OCI-LY3 (cell line): ENCODE measurements at regions not wholly inside any gene's neighbourhood (a gene's known extent, or its start where the extent isn't known, plus 50 kb on each side); places are given as distances from the start of the nearest gene placed in this dataset.

Experiments
- H2AFZ ChIP-seq: fragments of 200-600, 300-600 bp; shearing (Covaris generic); 2 replicates; pipeline ENCODE4 v1.6.0; 2014; ENCODE audit warnings: antibody characterized with exemption, low read depth, low read length
- H3K27ac ChIP-seq: fragments of 200-600, 300-600 bp; sonication (generic); 2 replicates; pipeline ENCODE4 v1.5.1; 2014; ENCODE audit warnings: mild to moderate bottlenecking, low read length, moderate library complexity, mixed read lengths
- H3K27me3 ChIP-seq: fragments of 200-600, 300-600 bp; sonication (generic); 2 replicates; pipeline ENCODE4 v1.6.1; 2014; ENCODE audit warnings: low read depth, low read length, mixed read lengths
- H3K36me3 ChIP-seq: fragments of 200-600, 300-600 bp; sonication (generic); replicated peaks from 2 replicates; pipeline ENCODE3; 2014; ENCODE audit warnings: low read depth, low read length, mixed read lengths
- H3K4me1 ChIP-seq: fragments of 300-600, 200-600 bp; sonication (generic); 2 replicates; pipeline ENCODE4 v1.6.1; 2014; ENCODE audit warnings: low read length, mixed read lengths
- H3K4me2 ChIP-seq: fragments of 200-600, 300-600 bp; sonication (generic); 2 replicates; pipeline ENCODE4 v1.6.1; 2014; ENCODE audit warnings: low read length, mixed read lengths
- H3K4me3 ChIP-seq: fragments of 300-600, 200-600 bp; sonication (generic); 2 replicates; pipeline ENCODE4 v1.5.1; 2014; ENCODE audit warnings: antibody characterized with exemption, mild to moderate bottlenecking, low read length, moderate library complexity
- H3K79me2 ChIP-seq: fragments of 300-600, 200-600 bp; shearing (Covaris generic); 2 replicates; pipeline ENCODE4 v1.6.1; 2014; ENCODE audit warnings: mild to moderate bottlenecking, low read length, mixed read lengths
- H3K9ac ChIP-seq: fragments of 300-600, 200-600 bp; shearing (Covaris generic); 2 replicates; pipeline ENCODE4 v1.6.0; 2014; ENCODE audit warnings: mild to moderate bottlenecking, low read length, moderate library complexity
- H3K9me3 ChIP-seq: fragments of 200-600, 300-600 bp; shearing (Covaris generic); 2 replicates; pipeline ENCODE4 v1.6.1; 2014; ENCODE audit warnings: low read length, mixed read lengths; ENCODE audit not compliant: insufficient read depth
- H4K20me1 ChIP-seq: fragments of 200-600, 300-600 bp; sonication (generic); 2 replicates; pipeline ENCODE4 v1.6.1; 2016; ENCODE audit warnings: low read length, mixed read lengths; ENCODE audit not compliant: insufficient read depth
- EZH2phosphoT487 ChIP-seq: fragments of 200-600 bp; shearing (Covaris generic); IDR thresholded peaks from 2 replicates; pipeline ENCODE4 v1.6.1; 2018; ENCODE audit warnings: antibody characterized with exemption, mixed run types, low read depth
- TF ChIP-seq, protein P1 (sequence below): fragments of 200-600, 300-600 bp; sonication (generic); IDR thresholded peaks from 2 replicates; pipeline ENCODE4 v1.5.1; 2014; ENCODE audit warnings: antibody characterized with exemption, low read length, low read depth

DNA sequence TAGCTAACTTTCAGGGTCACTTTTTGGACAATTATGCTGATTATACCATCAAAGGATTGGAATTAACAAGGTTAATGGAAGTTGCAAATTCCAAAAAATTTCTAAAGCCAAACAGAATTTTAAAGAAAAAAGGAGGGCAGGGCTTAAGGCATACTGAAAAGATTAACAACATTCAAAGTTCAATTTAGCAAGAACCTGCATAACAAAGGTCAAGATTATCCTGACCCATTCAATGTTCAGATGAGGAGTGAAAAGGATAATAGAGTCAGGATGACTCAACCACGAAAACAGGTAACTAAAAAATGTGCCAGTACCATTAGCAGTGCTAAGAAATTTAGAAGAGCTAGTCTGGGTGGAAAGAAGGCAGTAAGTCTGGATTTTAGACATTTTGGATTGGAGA lies 139.8 kb upstream of the HNMT start:
- Histone ChIP-seq H3K27ac (no peak overlapping the region), H4K20me1 (no peaks in the 10 kb centered on the region), H3K27me3 (peaks cover 15% of the 10 kb centered on the region), H3K36me3 (no peaks in the 10 kb centered on the region), H2AFZ (no peak overlapping the region), H3K9ac (no peak overlapping the region), H3K4me3 (no peak overlapping the region), H3K79me2 (no peaks in the 10 kb centered on the region), H3K4me2 (no peak overlapping the region), H3K4me1 (peaks cover 15% of the 10 kb centered on the region), H3K9me3 (no peaks in the 10 kb centered on the region)
- TF ChIP-seq, protein P1, sequence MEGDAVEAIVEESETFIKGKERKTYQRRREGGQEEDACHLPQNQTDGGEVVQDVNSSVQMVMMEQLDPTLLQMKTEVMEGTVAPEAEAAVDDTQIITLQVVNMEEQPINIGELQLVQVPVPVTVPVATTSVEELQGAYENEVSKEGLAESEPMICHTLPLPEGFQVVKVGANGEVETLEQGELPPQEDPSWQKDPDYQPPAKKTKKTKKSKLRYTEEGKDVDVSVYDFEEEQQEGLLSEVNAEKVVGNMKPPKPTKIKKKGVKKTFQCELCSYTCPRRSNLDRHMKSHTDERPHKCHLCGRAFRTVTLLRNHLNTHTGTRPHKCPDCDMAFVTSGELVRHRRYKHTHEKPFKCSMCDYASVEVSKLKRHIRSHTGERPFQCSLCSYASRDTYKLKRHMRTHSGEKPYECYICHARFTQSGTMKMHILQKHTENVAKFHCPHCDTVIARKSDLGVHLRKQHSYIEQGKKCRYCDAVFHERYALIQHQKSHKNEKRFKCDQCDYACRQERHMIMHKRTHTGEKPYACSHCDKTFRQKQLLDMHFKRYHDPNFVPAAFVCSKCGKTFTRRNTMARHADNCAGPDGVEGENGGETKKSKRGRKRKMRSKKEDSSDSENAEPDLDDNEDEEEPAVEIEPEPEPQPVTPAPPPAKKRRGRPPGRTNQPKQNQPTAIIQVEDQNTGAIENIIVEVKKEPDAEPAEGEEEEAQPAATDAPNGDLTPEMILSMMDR = no peak
- no peak for TF ChIP-seq EZH2phosphoT487

DNA sequence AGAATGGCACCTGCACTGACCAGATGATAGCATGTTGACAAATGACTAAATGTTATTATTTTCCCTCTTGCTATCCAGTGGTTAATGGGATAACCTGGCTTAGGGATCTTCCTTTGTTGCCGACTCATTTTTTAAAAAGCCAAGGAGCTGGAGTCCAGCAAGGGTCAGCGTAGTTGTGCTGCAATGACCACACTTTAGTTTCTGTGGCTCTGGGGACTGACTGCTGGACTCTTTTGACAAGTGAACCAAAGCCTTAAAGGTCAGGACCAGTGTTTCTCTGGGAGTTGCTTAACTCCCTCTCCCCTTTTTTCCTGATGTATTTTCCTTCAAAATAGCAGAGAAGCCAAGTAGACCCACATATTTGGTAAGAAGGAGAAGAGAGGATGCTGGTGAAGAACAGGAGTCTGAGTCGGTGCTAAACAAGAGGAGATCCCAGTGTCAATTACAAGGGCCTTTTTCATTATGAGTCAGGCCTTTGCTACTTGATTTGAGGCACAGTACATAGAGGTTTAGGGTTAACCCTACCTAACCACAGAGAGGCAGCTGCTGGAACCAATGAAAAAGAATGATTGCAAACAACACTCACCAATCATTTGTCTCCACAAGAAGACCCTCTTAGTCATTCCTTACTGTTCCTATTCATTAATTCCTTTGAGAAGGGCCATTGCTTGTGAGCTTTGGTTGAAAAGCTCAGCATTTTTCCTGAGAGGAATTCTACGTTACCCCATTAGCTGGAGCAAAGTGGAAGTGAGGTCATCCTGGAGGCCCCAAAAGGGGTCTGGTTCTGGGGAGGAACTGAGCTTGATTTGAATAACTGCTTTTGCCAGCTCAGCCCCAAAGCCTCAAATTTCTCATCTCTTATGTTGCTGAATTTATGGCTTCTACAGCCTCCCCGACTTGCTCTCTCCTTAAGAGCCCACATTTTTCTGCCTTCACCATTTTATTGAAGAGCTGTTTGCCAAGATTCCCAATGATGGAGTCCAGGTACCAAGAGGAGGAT lies 137.6 kb upstream of the HNMT start:
- H4K20me1 ChIP-seq = no peaks in the 10 kb centered on the region
- no peaks in the 10 kb centered on the region for H3K36me3 ChIP-seq
- H3K27ac ChIP-seq = no peak overlapping the region
- peaks cover 15% of the 10 kb centered on the region for H3K4me1 ChIP-seq
- no peaks in the 10 kb centered on the region for H3K9me3 ChIP-seq
- peaks cover 19% of the 10 kb centered on the region for H3K27me3 ChIP-seq
- H3K79me2 ChIP-seq = no peaks in the 10 kb centered on the region
- H3K9ac ChIP-seq = no peak overlapping the region
- no peak overlapping the region for H2AFZ ChIP-seq
- H3K4me3 ChIP-seq = no peak overlapping the region
- H3K4me2 ChIP-seq = peak overlapping the region; percentile 41
- TF ChIP-seq, protein P1 = no peak
- TF ChIP-seq EZH2phosphoT487 = no peak

DNA sequence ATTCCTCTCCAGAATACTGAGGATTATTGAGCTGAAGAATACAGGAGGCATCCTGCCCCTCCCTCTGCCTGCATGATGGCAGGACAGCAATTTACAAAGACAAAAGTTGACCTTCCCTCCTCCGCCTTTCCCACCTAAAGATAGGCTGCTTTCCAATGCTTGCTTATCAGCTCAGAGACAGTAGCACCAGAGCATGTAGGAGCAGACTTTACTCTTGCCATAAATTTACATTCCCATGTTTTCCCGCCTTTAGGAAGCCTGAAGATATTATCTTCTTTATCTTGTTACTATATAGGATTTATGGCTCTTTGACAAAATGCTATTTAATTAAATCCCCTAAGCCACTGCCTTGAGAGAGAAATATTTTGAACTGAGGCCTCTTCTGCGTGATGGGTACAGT lies 135.6 kb upstream of the HNMT start:
- Histone ChIP-seq H2AFZ (no peak overlapping the region), H3K4me2 (no peak overlapping the region), H4K20me1 (no peaks in the 10 kb centered on the region), H3K27me3 (peaks cover 19% of the 10 kb centered on the region), H3K27ac (no peak overlapping the region), H3K36me3 (no peaks in the 10 kb centered on the region), H3K9me3 (no peaks in the 10 kb centered on the region), H3K9ac (no peak overlapping the region), H3K79me2 (no peaks in the 10 kb centered on the region), H3K4me1 (peaks cover 15% of the 10 kb centered on the region), H3K4me3 (no peak overlapping the region)
- TF ChIP-seq, protein P1 = no peak
- TF ChIP-seq EZH2phosphoT487 = no peak

DNA sequence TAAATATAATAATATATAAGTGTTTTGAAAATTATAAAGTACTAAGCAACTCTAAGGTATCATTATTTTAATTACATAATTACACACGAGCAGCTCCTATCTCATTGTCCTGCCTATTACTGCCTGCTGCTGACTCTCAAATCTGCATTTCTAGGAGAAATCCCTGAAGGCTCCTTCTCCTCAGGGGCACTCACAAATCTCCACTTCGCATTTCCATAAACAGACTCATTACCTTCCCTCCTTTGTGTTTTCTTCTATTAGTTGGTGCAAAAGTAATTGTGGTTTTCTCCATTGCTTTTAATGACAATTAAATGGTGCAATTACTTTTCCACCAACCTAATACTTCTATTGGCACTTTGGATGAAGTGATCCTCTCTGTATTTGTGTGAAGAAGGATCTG lies 135.0 kb upstream of the HNMT start:
- H3K27ac ChIP-seq = no peak overlapping the region
- H3K9me3 ChIP-seq = no peaks in the 10 kb centered on the region
- peaks cover 22% of the 10 kb centered on the region for H3K27me3 ChIP-seq
- H3K9ac ChIP-seq = no peak overlapping the region
- no peaks in the 10 kb centered on the region for H3K36me3 ChIP-seq
- no peak overlapping the region for H3K4me2 ChIP-seq
- H4K20me1 ChIP-seq = no peaks in the 10 kb centered on the region
- peaks cover 15% of the 10 kb centered on the region for H3K4me1 ChIP-seq
- TF ChIP-seq, protein P1 = no peak
- no peak for TF ChIP-seq EZH2phosphoT487
- no peak overlapping the region for H3K4me3 ChIP-seq
- no peaks in the 10 kb centered on the region for H3K79me2 ChIP-seq
- H2AFZ ChIP-seq = no peak overlapping the region
